ENCODE measurements at regions not wholly inside any gene's neighbourhood (a gene's known extent, or its start where the extent isn't known, plus 50 kb on each side); places are given as distances from the start of the nearest gene placed in this dataset.
"Not testable (repeated sequence)": the region's sequence is repeated elsewhere in the genome, so short reads cannot be mapped to it uniquely, and the experiment has no call there.

GRCh38 chr4:59511809-59512208 lies 1688.3 kb upstream of the ADGRL3 start:
- not testable (repeated sequence) for DNase-seq

GRCh38 chr4:59517007-59517406 lies 1683.1 kb upstream of the ADGRL3 start:
- DNase-seq = no peak

- no peak for DNase-seq
Observed at GRCh38 chr4:59518005-59518823, 1681.9 kb upstream of the ADGRL3 start.

GRCh38 chr4:59525885-59526284 lies 1674.2 kb upstream of the ADGRL3 start:
- no peak for DNase-seq

- DNase-seq = no peak
Observed at GRCh38 chr4:59535541-59535940, 1664.6 kb upstream of the ADGRL3 start.

- DNase-seq = no peak
Observed at GRCh38 chr4:59536428-59536827, 1663.7 kb upstream of the ADGRL3 start.

- no peak for DNase-seq
Observed at GRCh38 chr4:59537246-59537886, 1662.8 kb upstream of the ADGRL3 start.

GRCh38 chr4:59539401-59539800 lies 1660.7 kb upstream of the ADGRL3 start:
- no peak for DNase-seq

- no peak for DNase-seq
Observed at GRCh38 chr4:59540311-59540710, 1659.8 kb upstream of the ADGRL3 start.

- no peak for DNase-seq
Observed at GRCh38 chr4:59553063-59553720, 1646.9 kb upstream of the ADGRL3 start.

- DNase-seq = no peak
Observed at GRCh38 chr4:59553721-59554091, 1646.4 kb upstream of the ADGRL3 start.

- not testable (repeated sequence) for DNase-seq
Observed at GRCh38 chr4:59556191-59556590, 1643.9 kb upstream of the ADGRL3 start.

GRCh38 chr4:59560141-59560648 lies 1639.9 kb upstream of the ADGRL3 start:
- DNase-seq = not testable (repeated sequence)

GRCh38 chr4:59565836-59566235 lies 1634.3 kb upstream of the ADGRL3 start:
- DNase-seq = no peak

- DNase-seq = no peak
Observed at GRCh38 chr4:59570860-59571476, 1629.2 kb upstream of the ADGRL3 start.

GRCh38 chr4:59571805-59572430 lies 1628.2 kb upstream of the ADGRL3 start:
- no peak for DNase-seq

GRCh38 chr4:59583845-59584568 lies 1616.1 kb upstream of the ADGRL3 start:
- DNase-seq = no peak

GRCh38 chr4:59597536-59598329 lies 1602.4 kb upstream of the ADGRL3 start:
- no peak for DNase-seq

GRCh38 chr4:59598330-59598618 lies 1601.9 kb upstream of the ADGRL3 start:
- DNase-seq = no peak

GRCh38 chr4:59608466-59608865 lies 1591.7 kb upstream of the ADGRL3 start:
- no peak for DNase-seq

- no peak for DNase-seq
Observed at GRCh38 chr4:59612235-59612634, 1587.9 kb upstream of the ADGRL3 start.

Data from dermis blood vessel endothelial cell (primary cell).